HG03432 (cell line): ENCODE measurements at regions not wholly inside any gene's neighbourhood (a gene's known extent, or its start where the extent isn't known, plus 50 kb on each side); places are given as distances from the start of the nearest gene placed in this dataset.

Experiments
- ATAC-seq: cut with Tn5 transposase; IDR thresholded peaks from one replicate; pipeline ENCODE4 v1.9.1; 2021; ENCODE audit warnings: mild to moderate bottlenecking, moderate library complexity; ENCODE audit not compliant: unreplicated experiment

DNA sequence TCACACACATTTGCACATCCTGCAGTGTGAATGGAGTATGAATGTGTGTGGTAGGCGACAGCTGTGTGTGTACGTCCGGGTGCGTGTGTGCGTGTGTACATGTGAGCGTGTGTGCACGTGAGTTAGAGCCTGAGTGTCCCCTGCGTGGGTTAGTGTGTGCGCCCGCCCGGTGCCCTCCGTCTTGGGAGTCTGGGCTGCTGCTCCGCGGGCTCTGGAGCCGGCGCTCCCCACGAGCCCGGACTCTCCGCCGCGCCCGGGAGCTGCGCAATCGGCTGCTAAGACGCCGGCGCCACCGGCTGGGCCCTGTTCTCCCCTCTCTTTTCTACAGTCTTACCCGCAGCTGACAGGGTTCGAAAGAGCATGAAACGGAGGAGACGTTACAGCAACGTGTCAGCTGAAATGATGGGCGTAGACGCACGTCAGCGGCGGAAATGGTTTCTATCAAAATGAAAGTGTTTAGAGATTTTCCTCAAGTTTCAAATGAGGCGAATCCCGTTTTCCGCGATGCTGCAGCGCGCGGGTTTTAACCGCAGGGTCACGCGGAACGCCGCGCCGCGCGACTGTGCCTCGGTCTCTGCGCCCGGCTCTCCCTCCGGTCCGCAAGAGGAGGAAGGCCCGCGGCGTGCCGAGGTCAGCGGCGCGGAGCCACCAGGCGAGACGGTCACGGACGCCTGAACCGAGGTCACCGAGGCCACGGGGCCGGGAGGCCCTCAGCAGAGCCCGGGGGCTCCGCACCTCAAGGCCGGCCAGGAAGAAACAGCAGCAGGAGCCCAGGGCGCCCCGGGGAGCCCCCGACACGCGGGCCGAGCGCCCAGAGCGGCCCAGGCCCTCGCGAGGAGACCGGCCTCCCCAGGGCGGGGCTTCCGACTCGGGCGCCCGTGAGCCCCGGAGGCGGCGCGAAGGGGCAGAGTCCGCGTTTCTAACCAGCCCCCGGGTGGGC is 95.3 kb upstream of the BHLHE23 start:
- ATAC-seq, result peak; percentile 60

DNA sequence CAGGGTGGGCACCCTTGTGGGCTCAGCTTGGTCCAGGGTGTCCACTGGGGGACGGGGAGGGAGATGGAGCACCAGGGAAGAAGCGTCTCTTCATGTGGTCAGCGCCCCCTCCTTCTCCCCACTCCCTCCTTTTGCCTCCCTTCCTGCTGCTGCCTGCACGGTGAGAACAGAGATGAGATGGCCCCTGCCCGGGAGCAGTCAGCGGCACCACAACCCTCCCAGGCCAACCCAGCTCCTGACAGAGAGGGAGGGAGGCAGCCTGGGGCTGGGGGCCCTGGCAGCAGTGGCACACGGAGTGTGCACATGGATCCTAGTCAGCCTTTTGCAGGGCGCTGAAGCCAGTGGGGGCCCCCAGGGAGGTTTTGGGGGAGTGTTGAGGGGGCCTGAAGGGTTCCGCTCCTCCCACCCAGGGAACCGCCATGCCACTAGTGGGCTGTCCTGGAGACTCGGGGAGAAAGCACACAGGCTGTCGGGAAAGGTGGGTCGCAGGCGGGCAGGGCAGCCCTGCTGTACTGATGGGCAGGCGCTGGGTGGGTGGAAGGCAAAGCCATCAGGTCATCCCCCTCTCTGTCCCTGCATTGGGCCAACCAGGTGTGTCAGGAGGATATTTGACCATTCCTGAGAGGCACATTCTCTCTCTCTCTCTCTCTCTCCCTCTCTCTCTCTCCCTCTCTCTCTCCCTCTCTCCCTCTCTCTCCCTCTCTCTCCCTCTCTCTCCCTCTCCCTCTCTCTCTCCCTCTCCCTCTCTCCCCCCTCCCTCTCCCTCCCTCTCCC is 94.3 kb upstream of the BHLHE23 start:
- no peak for ATAC-seq

DNA sequence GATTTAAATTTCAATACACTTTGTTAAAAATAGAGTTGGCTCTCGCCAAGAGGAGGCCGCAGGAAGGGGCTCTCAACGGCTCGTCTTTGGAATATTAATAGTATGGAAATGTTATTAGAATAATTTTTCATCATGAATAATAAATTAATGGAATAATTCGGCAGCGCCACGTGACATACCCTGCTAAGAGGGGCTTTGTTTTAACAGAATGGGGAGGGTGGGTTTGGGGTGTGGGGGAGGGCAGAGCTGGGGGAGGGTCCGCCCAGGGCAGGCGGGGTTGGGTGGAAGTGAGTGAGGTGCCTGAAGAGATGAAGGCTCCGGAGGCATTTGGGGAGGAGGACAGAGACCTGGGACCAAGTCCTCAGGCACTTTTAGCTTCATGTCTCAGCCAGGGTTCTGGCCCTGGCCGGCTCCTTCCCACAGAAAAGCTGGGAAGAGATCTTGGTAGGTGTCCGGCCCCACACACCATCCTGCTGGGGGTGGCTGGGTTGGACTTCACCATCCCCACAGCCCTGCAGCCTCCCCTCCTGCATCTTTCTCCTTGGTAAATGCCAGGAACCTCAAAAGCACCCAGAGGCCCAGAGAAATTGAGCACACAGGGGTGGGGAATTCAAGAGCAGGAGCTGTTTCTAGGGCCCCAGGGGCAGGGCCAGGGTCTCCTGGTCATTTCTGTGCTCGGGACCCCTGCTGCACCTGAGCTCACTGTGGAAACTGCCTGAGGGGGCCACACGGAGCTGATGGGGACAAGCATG is 93.6 kb upstream of the BHLHE23 start:
- ATAC-seq, result no peak

DNA sequence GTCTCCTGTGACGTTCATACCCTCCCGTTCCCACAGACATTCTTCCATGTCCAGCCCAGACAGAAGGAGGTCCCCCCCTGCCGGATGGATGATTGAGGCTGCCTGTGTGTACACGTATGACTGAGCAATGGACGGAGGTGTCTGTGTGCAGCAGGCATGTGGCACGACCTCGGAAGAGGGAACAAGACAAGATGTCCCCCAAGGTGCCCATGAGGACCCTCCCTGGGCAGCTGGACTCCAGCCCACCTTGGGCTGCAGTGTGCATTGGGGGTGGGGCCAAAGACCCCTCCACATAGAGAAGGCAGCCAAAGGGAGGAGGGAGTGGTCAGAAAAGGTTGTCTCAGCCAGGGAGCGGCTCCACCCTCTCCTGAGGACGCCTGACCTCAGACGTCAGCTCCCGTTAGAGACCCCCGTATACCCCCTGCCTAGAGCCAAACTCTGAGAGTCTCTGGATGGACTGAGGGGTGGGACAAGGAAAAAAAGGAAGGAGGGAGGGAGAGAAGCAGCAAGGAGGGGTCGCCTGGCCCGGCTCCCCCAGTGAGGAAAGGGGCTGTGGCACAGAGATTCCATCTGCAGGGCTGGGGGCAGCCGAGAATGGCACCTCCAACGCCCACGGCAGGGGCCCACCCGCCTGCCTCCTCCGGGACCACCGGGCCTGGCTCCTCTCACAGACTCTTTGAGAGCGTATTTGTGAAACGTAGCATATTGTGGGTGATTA is 92.9 kb upstream of the BHLHE23 start:
- ATAC-seq, result no peak

DNA sequence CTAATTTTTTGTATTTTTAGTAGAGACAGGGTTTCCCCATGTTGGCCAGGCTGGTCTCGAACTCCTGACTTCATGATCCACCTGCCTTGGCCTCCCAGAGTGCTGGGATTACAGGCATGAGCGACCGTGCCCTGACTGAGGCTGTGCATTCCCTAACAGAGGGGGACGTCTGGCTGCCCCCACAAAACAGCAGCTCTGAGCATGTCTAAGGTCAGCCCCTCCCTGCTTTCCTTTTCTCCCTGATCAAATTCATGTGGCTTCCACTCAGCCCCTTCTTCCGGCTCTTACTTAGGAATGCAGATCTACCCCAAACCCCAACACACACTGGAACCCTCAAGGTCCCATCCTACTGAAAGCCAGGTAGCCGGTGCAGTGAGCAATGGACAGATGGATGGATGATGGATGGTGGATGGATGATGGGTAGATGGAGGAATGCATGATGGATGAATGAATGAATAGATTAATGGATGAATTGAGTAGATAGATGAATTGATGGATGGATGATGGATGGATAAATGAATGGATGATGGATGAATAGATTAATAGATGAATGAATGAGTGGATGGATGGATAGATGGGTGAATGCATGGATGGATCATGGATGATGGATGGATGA is 91.5 kb upstream of the BHLHE23 start:
- ATAC-seq, result no peak

DNA sequence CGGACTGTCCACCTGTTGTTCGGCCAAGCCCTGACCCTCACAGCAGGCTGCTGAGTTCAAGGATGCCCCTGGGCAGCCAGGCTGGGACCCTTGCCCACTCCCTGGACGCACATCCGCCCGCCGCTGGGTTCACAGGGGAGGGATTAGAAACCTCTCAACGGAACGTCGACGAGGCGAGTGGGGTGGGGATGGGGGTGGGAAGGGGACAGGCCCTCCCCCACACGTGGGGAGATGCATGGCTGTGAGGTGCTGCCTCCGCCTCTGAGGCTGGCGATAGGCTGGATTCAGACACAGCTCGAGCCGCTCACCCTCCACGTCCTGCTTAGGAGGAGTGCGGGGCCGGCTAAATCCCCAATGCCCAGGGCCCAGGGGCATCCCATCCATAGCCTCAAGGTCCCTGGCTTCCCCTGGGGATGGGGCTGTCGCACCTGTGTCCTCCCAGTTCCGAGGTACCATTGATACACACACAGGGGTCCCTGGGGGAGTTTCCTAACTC is 90.6 kb upstream of the BHLHE23 start:
- ATAC-seq, result no peak

DNA sequence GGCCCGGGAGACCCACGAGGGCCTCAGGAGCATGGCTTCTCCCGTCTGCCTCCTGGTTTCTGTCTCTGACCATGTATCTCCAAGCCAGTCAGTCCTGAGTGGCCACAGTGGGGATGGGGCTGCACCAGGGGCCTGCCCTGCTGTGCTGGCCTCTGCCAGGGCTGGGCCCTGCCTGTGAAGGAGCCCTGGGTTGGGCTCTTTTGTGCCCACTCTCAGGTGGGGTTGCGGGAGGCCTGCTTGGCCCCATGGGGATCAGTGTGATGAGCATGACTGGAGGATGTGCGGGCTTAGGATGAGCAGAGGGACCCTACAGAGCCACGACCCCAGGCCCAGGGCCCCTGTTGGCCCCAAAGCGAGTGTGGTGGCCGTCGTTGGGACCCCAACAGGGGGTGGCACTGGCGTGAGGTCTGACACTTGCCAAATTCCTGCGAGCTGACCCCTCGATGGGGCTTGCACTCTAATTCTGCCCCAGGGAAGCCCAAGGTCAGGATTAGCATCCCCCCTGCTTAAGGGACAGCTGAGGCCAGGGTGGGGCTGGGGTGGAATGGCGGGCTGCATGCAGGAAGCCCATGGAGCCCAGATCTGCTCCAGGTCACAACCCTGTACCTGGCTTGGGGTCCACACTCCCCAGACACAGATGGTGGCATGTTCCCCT is 90.0 kb upstream of the BHLHE23 start:
- ATAC-seq, result no peak

DNA sequence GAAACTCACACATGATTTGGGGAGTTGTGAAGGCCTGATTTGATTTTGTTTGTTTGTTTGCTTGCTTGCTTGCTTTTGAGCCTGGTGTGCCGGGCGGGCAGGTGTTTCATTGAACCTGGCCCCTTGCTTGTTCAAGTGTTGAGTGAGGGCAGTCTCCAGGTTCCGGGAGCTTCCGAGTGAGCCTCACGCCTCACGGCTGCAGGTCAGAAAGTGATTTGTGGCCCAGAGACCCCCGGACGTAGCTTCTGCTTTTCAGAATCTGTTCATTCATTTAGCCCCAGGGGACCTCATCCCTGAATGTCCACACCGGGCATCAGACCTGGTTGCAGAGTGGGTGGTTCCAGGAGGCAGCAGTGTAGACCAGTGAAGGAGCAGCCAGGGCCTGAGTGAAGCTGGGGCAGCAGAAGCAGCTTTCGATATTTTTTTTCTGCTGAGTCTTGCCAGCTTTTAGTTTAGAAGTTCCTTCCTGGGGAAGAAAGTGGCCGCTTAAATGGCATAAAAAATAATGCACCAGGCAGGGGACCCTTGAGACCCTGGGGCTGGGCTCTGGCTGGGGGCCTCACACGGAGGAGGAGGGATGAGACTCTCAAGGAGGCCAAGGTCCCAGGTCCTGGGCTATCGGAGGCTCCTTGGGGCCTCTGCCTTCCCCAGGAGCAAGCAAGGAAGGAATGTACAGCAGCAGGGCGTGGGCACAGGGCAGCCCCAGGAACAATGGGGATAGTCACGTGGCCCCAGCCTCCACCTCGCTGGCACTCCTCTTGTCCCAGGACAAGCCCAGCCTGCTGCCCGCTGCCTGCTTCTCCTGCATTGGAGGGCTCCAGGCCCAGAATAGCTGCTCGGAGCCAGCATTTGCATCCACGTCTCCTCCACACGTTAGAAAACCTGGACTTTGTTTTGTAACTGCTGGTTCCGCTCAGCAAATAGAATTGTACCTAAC is 89.2 kb upstream of the BHLHE23 start:
- ATAC-seq, result no peak

DNA sequence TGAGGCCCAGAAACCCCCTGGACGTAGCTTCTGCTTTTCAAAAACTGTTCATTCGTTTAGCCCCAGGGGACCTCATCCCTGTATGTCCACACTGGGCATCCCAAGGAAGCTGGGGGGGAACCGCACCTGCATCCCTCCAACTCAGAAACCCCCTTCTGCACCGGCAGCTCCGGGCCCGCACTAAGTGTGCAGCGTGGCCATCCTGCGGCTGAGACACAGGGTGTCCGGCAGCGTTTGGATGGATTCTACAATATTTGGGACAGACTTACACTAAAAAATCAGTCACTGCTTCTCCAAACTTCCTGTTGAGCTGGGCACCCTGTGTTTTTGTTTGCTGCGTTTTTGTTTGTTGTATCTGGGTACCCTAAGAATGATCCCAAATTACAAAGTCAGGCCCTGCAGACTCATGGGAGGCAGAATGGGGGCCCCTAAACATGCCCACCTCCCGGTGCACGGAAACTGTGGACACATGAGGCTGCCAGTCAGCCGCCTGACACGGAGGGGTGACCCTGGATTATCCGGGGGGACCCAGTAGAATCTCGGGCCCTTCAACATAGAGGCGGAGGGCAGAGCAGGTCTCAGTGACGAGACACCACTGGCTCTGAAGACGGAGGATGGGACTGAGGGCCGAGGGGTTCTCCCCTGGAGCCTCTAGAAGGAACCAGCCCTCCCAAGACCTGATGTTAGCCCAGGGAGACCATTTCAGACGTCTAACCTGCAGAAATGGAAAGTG is 88.2 kb upstream of the BHLHE23 start:
- no peak for ATAC-seq

DNA sequence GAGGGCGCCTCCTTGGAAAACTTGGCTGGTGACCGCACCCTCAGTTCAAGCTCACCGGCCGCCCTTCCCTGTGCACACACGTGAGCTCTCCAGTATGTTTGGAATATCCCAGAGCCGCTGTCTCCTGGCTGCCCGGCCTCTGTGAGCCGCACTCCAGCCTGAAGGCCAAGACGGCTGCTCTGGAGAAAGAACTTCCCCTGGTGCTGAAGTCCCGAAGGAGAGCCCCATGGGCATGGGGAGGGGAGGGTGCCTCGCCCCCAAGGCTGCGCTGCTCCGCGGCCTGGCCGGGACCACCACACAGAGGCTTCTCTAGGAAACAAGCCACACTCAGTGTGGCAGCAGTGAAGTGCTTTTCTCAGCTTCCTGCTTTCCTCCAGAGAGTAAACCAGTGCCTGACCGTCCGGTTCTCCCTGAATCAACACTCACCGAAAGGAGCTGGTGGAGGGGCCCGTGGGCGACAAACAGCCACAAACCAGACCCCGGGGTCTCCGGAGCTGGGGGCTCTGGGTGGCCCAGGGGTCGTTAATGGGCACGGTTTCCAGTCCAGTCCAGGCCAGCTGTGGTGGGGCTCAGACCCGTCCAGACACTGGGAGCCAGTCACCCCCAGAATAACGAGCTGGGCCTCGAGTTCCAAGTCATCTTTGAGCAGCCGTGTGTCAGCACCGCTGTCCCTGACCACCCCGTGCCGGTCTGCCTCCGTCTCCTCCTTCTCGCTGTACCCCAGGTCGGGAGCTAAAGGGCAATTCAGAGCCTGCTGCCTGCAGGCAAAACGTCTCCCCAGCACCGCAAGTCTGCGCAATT is 87.4 kb upstream of the BHLHE23 start:
- no peak for ATAC-seq

DNA sequence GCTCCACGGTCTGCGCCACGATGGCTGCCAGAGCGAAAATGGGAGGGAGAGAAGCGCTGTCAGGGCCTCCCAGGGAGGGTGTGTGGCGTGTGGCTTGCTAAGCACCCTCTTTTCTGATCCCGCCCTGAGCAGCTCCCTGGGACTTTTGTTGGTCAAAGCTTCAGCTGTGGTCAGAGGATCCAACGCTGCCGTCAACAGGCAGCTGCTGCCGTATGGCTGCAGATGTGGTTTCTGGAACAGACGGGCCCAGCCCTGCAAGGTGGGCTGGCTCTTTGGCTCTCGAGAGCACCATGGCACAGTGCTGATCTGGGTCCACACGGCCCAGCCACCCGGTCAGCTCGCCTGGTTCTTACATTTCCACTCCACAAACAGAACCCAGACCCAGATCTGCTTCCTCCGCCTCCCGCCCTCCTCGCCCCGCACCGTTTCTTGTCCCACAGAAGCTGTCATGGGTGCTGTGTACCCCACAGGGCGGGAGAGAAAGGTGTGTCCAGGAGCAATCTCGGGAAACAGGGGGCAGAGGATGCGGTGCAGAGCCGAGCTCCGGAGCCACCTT is 86.0 kb upstream of the BHLHE23 start:
- ATAC-seq, result no peak

DNA sequence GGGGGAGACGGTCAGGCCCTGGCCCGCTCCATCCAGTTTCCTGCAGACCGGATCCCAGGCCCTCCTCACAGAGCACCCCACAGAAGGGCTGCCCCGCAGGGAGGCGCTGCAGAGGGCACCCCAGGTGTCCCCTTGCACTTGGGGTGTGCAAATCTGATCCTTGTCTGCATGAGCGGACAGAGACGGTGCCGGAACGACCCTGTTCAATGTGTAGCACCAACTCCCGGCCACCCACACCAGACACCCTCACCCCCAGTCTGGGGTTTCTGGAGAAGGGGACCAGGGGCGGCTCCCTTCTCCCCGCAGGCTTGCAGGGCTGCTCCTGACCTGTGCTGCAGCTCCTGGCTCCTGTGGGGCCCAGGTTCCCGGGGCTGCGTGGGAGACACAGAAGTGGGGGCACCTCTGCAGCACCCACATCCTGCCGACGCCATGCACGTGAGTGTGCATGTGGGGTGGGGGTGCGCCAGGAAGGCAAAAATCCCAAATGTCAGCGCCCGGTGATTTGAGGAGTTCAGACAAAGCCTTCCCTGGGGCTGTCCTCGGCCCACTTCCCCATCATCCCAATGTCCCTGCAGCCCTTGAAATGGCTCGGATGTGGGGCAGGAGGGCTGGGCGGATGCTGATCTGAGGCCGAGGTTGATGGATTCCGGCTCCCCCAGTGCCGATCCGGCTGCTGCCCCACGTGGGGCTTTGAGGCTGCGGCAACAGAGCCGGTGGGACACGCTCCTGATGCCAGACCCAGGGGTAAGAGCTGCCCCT is 85.3 kb upstream of the BHLHE23 start:
- ATAC-seq, result no peak

DNA sequence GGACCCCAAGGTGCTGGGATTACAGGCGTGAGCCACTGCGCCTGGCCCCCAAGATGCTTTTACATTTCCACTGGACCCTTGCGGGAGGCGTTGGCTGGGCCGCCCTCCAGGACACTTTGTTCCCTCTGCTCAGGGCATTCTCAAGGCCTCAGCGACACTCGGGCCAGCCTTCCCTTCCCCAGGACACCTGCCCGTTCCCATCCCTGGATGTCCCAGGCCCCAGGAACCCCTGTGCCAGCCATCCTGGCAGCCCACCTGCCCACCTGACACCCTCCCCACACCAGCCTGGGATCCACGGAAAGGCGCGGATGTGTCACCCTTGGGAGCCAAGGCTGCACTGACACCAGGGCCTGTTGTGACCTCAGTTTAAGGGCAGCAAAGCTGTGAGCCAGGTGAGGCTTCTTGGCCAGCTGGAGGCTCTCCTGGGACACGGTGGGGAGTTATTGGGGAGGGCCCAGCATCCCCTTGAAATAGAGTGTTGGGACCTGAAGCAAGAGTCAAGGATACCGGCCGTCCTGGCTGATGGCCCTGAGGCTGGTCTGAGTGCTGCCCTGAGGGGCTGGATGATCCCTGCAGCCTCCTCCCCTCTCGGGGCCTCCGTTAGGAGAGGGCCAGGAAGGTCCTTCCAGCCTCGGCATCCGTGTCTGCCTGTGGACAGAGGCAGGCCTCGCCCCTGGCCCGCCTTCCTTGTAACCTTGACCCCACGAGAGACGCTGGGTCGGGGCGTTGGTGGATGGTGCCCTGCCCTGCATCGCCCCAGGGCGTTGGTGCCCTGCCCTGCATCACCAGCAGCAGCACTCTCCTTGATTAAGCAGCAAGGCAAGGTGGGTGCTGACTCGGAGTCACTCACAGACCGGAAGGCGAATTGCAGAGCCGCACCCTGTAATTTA is 84.2 kb upstream of the BHLHE23 start:
- ATAC-seq, result no peak

DNA sequence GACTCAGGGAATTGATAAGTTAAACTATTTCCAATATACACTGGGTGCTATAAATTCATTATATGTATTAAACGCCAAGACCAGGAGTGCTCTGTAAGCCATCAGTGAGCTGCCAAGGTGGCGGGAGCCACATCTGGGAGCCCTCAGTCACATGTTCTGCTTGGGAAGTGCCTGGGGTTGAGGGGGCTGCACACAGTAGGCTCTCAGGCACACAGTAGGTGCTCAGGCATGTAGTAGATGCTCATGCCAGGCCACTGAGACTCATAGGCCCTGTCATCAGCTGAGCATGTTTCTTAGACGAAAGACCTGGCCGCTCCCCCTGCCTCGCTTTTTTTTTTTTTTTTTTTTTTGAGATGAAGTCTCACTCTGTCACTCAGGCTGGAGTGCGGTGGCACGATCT is 83.3 kb upstream of the BHLHE23 start:
- no peak for ATAC-seq
